Nephron (organoid): ENCODE measurements at regions not wholly inside any gene's neighbourhood (a gene's known extent, or its start where the extent isn't known, plus 50 kb on each side); places are given as distances from the start of the nearest gene placed in this dataset.

Experiments used
- H3K27ac Mint-ChIP-seq, 3 experiments: 2 replicates each; pipeline ENCODE4 v1.8.0; 2020; ENCODE audit warnings: mixed read lengths in 3 of 3, mild to moderate bottlenecking in 2 of 3, moderate library complexity in 1 of 3
- H3K27me3 Mint-ChIP-seq: 2 replicates; pipeline ENCODE4 v1.8.0; 2021; ENCODE audit warnings: low read depth, mild to moderate bottlenecking, moderate library complexity, mixed read lengths
- H3K36me3 Mint-ChIP-seq: 2 replicates; pipeline ENCODE4 v1.8.0; 2020; ENCODE audit warnings: low read depth, mixed read lengths
- H3K4me1 Mint-ChIP-seq: 2 replicates; pipeline ENCODE4 v1.8.0; 2020; ENCODE audit warnings: mixed read lengths
- H3K4me3 Mint-ChIP-seq, 3 experiments: 2 replicates each; pipeline ENCODE4 v1.8.0; 2020; ENCODE audit warnings: mild to moderate bottlenecking in 3 of 3, mixed read lengths in 3 of 3, moderate library complexity in 2 of 3
- H3K9me3 Mint-ChIP-seq: 2 replicates; pipeline ENCODE4 v1.8.0; 2020; ENCODE audit warnings: mixed read lengths
- TF ChIP-seq, protein P1 (sequence below), 3 experiments: fragments of 200-600 bp; sonication (generic); IDR thresholded peaks; one replicate each; pipeline ENCODE4 v1.5.0; 2021; ENCODE audit warnings: antibody characterized with exemption in 3 of 3; ENCODE audit not compliant: unreplicated experiment in 3 of 3

- no peaks in the 10 kb centered on the region for H3K36me3 Mint-ChIP-seq
- H3K9me3 Mint-ChIP-seq = peaks cover 3% of the 10 kb centered on the region
- TF ChIP-seq, protein P1, sequence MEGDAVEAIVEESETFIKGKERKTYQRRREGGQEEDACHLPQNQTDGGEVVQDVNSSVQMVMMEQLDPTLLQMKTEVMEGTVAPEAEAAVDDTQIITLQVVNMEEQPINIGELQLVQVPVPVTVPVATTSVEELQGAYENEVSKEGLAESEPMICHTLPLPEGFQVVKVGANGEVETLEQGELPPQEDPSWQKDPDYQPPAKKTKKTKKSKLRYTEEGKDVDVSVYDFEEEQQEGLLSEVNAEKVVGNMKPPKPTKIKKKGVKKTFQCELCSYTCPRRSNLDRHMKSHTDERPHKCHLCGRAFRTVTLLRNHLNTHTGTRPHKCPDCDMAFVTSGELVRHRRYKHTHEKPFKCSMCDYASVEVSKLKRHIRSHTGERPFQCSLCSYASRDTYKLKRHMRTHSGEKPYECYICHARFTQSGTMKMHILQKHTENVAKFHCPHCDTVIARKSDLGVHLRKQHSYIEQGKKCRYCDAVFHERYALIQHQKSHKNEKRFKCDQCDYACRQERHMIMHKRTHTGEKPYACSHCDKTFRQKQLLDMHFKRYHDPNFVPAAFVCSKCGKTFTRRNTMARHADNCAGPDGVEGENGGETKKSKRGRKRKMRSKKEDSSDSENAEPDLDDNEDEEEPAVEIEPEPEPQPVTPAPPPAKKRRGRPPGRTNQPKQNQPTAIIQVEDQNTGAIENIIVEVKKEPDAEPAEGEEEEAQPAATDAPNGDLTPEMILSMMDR (IDR thresholded peaks at IDR 0.05; ENCODE audit: unreplicated experiment in 3 of 3) = no peak
- H3K4me3 Mint-ChIP-seq = no peak overlapping the region
- no peaks in the 10 kb centered on the region for H3K27me3 Mint-ChIP-seq
- no peaks in the 10 kb centered on the region for H3K4me1 Mint-ChIP-seq
- no peak overlapping the region for H3K27ac Mint-ChIP-seq
Observed at GRCh38 chr7:140269004-140269638, 92.3 kb upstream of the KDM7A start.

DNA sequence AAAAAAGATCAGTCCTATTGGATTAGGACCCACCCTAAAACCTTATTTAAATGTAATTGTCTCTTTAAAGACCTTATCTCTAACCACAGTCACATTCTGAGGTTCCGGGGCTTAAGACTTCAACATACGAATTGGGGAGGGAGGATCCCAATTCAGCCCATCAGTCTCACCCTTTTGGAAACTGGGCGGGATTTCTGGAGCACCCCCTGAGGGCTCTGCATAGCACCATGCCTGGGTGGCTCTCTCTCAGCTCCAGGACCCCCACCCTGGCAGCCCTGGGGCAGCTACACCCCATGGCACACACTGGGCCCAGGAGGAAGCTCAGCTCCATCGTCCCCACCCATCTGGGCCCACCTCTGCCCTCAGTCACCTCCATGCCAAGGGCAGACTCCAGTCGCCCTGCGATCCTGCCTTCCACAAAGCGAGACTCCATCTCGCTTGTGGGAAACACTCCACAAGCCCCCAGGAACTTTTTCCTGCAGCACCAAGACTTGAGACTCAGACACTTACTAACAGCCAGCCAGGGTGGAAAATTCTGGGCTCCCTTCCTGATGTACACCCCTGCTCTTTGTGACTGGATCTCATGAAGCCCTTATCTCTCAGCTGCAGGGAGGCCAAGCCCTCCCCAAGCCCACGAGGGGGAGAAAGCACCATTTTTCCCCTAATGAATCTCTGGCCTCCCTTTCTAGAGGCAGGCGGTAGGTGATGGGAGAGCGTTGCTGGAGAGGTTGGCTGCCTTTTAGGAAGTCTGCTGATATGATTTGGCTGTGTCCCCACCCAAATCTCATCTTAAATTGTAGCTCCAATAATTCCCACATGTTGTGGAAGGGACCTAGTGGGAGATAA is 90.8 kb upstream of the KDM7A start:
- Mint-ChIP-seq H3K27me3 (no peaks in the 10 kb centered on the region), H3K9me3 (peaks cover 3% of the 10 kb centered on the region), H3K36me3 (no peaks in the 10 kb centered on the region), H3K4me1 (no peaks in the 10 kb centered on the region), H3K27ac (no peak overlapping the region), H3K4me3 (no peak overlapping the region)
- TF ChIP-seq, protein P1 (IDR thresholded peaks at IDR 0.05; ENCODE audit: unreplicated experiment in 3 of 3) = no peak

DNA sequence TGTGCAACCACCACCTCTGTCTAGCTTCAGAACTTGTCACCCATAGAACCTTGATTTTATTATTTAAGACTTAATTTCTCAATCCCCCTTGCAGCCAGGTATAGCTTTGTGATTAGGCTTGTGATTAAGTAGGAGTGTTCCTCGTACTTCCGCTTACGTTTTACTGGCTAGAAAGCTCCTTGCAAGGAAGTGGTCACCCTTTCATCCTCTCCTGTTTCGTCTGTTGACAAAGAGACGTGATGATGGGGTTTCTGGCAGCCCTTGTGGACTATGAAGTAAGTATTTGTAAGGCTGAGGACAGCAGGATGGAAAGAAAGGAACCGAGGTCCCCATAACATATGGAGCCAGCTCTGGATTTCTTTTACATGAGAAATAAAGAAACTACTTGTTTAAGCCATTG is 86.5 kb upstream of the KDM7A start:
- Mint-ChIP-seq H3K36me3 (no peaks in the 10 kb centered on the region), H3K4me3 (no peak overlapping the region), H3K27me3 (peaks cover 6% of the 10 kb centered on the region), H3K27ac (no peak overlapping the region), H3K9me3 (peaks cover 3% of the 10 kb centered on the region), H3K4me1 (no peaks in the 10 kb centered on the region)
- TF ChIP-seq, protein P1 (IDR thresholded peaks at IDR 0.05; ENCODE audit: unreplicated experiment in 3 of 3) = no peak

DNA sequence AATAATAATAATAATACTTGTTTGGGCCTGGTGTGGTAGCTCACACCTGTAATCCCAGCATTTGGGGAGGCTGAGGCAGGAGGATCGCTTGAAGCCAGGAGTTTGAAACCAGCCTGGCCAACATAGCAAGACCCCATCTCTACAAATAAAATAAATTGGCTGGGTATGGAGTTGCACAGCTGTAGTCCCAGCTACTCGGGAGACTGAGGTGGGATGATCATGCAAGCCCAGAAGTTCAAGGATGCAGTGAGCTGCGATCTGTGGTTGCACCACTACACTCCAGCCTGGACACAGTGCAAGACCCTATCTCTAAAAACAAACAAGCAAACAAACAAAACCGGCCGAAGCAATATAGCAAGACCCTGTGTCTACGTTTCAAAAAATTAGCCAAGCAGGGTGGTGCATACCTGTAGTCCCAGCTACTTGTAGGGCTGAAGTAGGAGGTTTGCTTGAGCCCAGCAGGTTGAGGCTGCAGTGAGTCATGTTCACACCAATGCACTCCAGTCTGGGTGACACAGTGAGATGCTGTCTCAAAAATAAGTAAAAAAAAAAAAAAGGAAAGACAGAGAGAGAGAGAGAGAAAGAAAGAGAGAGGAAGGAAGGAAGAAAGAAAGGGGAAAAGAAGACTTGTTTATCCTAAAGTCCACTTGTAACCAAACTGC is 85.6 kb upstream of the KDM7A start:
- peaks cover 1% of the 10 kb centered on the region for H3K36me3 Mint-ChIP-seq
- no peak overlapping the region for H3K4me3 Mint-ChIP-seq
- TF ChIP-seq, protein P1 (IDR thresholded peaks at IDR 0.05; ENCODE audit: unreplicated experiment in 3 of 3) = no peak
- H3K4me1 Mint-ChIP-seq = no peaks in the 10 kb centered on the region
- no peak overlapping the region for H3K27ac Mint-ChIP-seq
- peaks cover 7% of the 10 kb centered on the region for H3K9me3 Mint-ChIP-seq
- H3K27me3 Mint-ChIP-seq = peaks cover 6% of the 10 kb centered on the region

DNA sequence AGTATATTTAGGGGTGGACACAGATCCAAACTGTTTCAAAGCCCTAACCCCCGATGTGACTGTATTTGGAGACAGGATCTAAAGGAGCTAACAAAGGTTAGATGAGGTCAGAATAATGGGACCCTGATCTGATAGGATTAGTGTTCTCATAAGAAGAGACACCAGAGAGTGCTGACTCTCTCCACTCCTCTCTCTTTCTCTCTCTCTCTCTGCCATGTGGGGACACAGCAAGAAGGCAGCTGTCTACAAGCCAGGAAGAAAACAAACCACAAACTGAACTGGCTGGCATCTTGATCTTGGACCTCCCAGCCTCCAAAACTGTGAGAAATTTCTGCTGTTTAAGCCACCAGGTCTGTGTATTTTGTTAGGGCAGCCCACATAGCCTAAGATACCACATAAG is 84.7 kb upstream of the KDM7A start:
- Mint-ChIP-seq H3K27ac (no peak overlapping the region), H3K36me3 (peaks cover 6% of the 10 kb centered on the region), H3K4me1 (no peaks in the 10 kb centered on the region), H3K4me3 (no peak overlapping the region), H3K9me3 (peaks cover 12% of the 10 kb centered on the region), H3K27me3 (peaks cover 6% of the 10 kb centered on the region)
- TF ChIP-seq, protein P1 (IDR thresholded peaks at IDR 0.05; ENCODE audit: unreplicated experiment in 3 of 3) = no peak
